CD4-positive, alpha-beta T cell treated with Interleukin-4 for 4 hours (primary cell): ENCODE measurements at regions not wholly inside any gene's neighbourhood (a gene's known extent, or its start where the extent isn't known, plus 50 kb on each side); places are given as distances from the start of the nearest gene placed in this dataset.

Experiments
- DNase-seq: peaks from one replicate; pipeline ENCODE4 v3.0.0-alpha.2; 2020

DNA sequence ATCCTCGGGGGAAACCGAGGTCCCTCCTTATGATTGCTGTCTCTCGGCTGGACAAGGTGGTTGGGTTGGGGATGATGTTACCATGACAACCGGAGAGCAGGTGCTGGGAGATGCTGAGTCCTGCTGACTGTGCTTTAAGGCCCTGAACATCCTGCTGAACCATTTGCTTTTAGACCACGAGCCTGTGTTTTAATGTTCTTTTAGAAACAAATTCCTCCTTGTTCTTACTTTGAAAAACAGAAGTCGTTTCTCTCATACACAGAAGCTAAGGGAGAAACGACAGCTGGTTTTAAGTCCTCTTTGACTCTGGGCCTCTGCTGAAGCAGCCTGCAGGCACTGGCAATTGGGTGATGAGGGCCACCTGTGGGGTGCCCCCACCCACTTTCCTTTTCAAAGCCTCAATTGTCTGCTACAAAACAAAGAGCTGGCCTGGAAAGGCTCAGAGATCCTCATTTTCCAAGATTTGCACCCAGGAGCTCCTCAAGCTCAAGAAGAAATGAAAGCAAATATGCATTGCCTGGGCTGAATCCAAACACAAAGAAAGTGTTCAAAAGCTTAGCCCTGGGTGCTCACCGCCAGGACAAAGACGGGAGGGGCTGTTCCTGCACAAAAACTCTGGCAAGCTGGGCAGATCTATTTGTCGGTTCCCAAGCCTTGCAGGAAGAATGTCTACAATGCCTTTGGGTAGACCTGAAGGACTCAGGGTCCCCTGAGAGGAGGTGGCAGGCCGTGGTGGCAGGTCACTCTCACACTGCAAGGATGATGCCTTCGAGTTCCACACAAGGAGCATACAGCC lies 90.0 kb upstream of the CLMN start:
- no peak for DNase-seq

GRCh38 chr14:95408731-95409476 lies 89.2 kb upstream of the CLMN start:
- no peak for DNase-seq

DNA sequence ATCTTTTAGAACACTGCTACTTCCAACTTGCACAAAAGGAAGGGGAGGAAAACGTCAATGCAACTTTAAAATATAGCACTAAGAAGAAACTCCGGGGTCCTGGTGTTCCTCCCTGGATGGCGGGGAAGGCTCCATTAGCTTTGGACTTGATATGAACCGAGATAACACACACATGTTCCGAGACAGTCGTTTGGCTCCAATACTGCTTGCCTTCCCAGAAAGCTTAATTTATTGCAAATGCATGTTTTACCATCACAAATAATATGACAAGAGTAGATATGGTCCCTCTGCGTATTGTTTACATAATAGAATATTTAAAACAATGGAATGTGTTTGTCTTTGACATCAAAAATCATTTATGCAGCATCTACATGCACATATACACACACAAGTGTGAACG lies 87.6 kb upstream of the CLMN start:
- DNase-seq: no peak

GRCh38 chr14:95406756-95407277 lies 87.1 kb upstream of the CLMN start:
- DNase-seq: no peak

GRCh38 chr14:95404583-95404982 lies 84.9 kb upstream of the CLMN start:
- DNase-seq: no peak

DNA sequence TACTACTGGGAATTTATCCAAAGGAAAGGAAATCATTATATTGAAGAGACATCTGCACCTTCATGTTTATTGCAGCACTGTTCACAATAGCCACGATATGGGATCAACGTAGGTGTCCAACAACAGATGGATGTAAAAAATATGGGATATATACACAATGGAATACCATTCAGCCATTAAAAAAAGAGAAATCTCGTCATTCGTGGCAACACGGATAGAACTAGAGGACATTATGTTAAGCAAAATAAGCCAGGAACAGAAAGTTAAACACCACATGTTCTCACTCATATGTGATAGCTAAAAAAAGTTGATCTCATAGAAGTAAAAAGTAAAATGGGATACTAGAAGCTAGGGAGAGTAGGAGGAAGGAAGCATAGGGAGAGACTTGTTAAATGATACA lies 82.9 kb upstream of the CLMN start:
- DNase-seq: no peak

GRCh38 chr14:95402176-95402575 lies 82.5 kb upstream of the CLMN start:
- no peak for DNase-seq

GRCh38 chr14:95398630-95399547 lies 79.2 kb upstream of the CLMN start:
- DNase-seq: no peak

GRCh38 chr14:95397325-95397724 lies 77.6 kb upstream of the CLMN start:
- DNase-seq: no peak

DNA sequence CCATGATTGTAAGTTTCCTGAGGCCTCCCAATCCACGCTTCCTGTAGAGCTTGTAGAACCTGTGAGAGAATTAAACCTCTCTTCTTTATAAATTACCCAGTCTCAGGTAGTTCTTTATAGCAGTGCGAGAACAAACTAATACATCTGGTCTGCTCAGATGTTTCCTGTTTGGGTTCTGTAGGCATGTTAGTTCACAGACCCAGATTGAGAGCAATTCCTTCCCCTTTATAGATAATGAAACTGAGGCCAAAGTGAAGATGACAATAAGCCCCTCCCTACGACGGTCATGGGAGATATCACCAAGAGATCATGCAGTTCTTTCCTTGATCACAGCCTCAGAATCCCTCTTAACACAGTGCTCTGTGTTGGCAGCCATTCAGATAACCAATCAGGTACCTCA lies 76.5 kb upstream of the CLMN start:
- no peak for DNase-seq

- DNase-seq: no peak
Measured at GRCh38 chr14:95395098-95395737, 75.5 kb upstream of the CLMN start.

GRCh38 chr14:95394297-95395097 lies 74.8 kb upstream of the CLMN start:
- DNase-seq: no peak

DNA sequence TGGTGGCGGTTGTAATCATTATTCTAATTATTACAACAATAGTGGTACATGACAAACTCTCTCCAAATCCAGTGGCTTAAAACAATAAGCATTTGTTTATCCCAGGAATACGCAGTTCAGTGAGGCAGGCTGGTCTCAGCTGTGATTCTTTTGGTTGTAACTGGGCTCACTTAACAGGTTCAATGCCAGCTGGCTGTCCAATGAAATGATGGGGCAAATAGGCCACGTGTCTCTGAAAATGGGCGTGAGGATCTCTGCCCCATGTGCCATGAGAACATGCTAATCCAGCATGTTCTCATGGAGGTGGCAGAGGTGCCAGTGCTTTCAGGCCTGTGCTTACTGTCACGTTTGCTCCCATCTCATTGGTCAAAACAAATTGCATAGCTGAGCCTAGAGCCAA lies 73.1 kb upstream of the CLMN start:
- DNase-seq: no peak

DNA sequence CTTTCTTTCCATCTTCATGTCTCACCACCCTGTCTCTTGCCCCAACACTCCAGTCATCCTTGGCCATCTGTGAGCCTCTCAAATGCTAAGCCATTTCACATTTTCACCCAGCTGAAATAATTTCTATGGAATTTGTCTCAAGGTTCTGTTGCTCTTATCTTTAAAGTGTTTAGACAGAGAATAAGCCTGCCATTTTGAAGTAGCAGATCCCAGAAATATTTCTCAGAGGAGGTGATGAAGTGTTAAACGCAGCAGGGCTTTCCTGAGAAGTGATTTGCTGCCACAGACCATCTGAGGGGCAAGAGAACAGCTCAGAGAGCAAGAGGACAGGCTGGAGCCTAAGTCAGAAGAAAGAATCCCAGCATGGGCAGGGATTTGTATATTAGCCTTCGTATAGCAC lies 71.6 kb upstream of the CLMN start:
- DNase-seq: no peak

DNA sequence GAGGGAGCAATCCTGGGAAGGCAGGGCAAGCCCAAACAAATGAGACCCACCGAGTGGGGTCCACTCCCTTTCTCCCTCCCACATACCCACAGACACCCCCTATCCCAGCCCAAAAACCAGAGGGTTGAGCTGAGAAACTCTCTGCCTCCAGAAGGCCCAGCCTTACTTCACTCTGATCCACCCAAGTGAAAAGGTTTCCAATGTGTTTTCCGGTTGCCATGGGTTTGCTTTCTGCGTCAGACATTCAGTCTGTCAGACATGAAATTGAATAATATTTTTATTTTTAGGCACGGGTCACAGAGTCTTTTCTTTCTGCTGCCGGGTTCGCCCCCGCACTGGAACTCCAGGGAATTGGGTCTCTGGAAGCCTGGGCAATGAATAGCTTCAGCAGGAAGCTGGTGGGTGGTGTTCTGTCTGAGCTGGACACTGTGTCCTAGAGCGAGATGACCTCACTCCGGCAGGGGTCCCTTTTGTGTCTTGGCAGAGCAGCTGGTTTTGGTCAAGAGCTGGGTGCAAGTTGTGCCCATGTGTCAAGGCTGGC lies 69.8 kb upstream of the CLMN start:
- DNase-seq: no peak

DNA sequence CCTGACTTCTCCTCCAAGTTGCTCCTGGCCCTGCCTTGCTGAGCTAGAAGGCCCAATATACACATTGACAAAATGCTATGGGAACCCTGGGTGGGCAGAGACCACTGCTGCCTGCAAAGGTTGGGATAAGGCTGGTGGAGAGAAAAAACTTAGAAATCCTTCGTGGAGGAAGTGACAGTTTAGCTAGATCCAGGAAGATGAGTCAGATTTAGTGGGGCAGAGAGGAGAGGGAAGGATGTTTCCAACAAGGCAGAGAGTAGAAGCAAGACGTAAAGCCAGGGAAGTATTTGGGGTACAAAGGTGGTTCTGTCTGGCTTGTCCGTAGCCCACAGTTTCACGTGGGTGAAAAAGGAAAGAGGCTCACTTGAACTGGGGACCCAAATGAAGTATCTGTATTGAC lies 69.0 kb upstream of the CLMN start:
- DNase-seq: no peak

DNA sequence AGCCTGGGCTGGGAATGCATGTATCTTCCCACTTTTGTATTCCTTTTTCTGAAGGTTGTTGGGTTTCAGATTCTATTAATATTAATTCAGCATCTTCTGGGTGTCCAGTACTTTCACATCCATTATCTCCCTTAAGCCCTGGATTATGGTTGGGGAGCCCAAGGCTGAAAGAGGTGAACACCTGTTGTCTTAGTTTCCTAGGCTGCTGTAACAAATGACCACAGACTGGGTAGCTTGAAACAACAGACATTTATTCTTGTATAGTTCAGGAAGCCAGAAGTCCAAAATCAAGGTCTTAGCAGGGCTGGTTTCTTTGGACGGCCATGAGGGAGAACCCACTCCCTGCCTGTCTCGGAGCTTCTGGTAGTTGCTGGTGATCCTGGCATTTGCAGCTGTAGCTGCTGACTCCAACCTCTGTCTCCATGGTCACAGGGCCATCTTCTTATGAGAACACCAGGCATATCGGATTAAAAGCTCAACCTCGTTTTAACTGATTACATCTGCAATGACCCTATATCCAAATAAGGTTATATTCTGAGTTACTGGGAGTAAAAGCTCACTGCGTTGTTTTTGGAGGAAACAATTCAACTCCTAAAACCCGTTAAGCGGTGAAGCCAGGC lies 68.2 kb upstream of the CLMN start:
- no peak for DNase-seq

DNA sequence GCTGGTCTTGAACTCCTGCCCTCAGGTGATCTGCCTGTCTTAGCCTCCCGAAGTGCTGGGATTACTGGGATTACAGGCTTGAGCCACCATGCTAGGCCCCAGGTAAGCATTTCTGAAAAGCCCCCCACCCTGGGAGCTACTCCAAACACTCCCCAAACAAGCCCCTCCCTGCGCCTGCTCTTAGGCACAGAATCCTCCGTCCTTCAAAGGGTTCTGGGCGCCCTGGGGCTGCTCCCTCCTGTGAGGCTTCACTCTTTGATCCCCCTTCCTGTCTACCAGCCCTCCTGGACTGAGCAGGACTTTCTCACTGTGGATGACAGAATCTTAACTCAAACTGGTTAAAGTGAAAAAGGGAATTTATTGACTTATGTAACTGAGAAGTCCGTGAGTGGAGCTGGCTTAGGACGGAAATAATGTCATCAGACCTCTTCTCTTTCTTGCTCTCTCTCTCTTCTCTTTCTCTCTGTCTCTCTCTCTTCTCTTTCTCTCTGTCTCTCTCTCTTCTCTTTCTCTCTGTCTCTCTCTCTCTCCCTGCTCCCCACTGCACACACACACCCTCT lies 66.9 kb upstream of the CLMN start:
- no peak for DNase-seq

GRCh38 chr14:95385701-95386100 lies 66.0 kb upstream of the CLMN start:
- no peak for DNase-seq

DNA sequence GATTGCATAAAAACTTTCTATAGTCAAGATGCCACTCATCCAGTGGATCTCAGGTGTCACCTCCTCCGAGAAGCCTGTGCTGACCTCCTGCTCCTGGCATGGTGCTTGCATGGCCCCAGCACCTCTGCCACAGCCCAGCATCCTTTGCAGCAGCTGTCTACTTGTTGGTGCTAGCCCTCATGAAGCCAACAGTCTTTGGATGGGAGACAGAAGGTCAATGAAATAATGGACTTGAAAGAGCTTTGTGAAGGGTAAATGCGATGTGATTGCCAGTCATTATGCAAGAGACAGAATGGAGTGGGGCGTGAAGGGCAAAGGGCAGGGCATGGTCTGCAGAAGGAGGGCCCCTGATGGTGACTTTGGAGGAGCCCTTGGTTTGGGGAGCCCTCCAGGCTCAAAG lies 63.0 kb upstream of the CLMN start:
- DNase-seq: no peak

DNA sequence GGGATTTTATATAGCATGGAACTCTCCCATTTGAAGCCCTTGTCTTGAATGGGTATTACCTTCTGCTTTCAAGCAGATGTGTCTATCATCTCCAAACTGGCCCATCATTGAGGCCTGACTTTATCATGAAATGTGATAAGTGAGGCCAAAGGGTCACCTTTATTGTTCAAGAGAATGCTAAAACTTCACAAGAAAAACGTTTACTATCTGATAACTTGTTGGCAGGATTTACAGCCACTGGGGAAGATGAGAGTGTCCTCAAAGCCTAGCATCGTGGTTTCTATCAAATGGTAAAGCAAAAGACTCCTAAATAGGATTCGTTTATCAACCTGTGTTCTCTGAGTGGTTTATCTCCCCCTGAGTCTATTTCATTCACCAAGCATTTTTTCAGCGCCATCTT lies 62.0 kb upstream of the CLMN start:
- no peak for DNase-seq
